ENCODE measurements at regions not wholly inside any gene's neighbourhood (a gene's known extent, or its start where the extent isn't known, plus 50 kb on each side); places are given as distances from the start of the nearest gene placed in this dataset.
"Not testable (repeated sequence)": the region's sequence is repeated elsewhere in the genome, so short reads cannot be mapped to it uniquely, and the experiment has no call there.

DNA sequence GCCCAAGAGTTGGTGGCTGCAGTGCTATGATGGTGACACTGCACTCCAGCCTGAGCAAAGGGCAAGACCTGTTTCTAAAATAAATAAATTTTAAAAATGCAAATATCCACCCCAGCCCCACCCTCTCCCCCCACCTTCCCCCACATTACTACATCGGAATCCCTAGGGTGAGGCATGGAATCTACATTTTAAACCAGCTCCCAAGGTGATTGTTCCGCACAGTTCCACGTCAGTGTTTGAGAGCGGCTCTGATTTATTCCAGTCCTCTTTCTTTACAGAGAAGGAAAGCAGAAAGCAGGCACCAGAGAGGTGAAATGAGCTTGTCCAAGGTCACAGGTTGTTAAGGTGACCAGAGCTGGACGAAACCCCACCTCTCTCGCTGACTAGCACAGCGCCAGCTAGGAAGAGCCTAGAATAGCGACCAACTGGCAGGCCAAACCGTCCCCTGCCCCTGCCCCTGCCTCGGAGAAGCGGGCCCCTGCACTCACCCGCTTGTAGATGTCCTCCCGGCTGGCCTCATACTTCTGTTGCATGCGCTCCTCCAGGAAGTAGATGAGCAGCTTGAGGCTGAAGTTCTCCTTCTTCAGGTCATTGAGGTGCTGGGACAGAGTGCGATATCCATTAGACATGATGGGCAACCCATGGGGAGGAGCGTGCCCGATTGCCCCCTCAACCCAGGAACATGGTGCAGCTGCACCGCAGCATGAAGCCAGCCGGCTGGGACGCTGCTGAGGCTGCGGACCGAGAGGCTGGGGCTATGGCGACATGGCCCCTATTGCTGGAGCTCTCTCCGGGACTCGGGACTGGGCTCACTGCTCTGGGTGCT lies 103.7 kb upstream of the NBPF26 start:
- H3K9me3 ChIP-seq (ENCODE audit: control insufficient read depth, insufficient read depth, low read depth, low read length); BruUV-seq (replicated peaks); H3K27ac ChIP-seq (ENCODE audit: low read length); CTCF ChIA-PET; H3K4me3 ChIP-seq (ENCODE audit: low read depth in 2 of 2, low read length in 2 of 2); DNase-seq (ENCODE audit: low read depth, low spot score); POLR2A ChIA-PET; H3K27me3 ChIP-seq (ENCODE audit: control insufficient read depth, insufficient read depth, low read length); intact Hi-C loops (cut with micrococcal nuclease; ENCODE audit: unreplicated experiment); H3K36me3 ChIP-seq (ENCODE audit: control insufficient read depth, insufficient read depth, low read length); in situ Hi-C loops (cut with HindIII; ENCODE audit: low pct_unique_long_range_greater_than_20kb, low sequenced_read_pairs); H3K4me1 ChIP-seq (ENCODE audit: control insufficient read depth, insufficient read depth, low read length); ATAC-seq: not testable (repeated sequence)

DNA sequence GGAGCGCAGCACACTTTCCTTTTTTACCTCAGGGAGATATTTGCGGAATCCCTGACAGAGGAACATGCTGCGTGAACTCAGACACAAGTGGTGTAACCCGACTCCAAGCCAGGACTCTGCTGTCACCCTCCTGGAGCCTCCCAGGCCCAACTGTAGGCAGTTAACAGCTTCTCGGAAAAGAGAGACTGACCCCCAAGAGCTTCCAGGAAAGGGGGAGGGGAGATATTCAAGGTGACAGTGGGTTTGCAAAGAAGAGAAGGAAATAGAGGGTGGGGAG lies 103.1 kb upstream of the NBPF26 start:
- in situ Hi-C loops (cut with HindIII; ENCODE audit: low pct_unique_long_range_greater_than_20kb, low sequenced_read_pairs); intact Hi-C loops (cut with micrococcal nuclease; ENCODE audit: unreplicated experiment); H3K27me3 ChIP-seq (ENCODE audit: control insufficient read depth, insufficient read depth, low read length); DNase-seq (ENCODE audit: low read depth, low spot score); H3K4me1 ChIP-seq (ENCODE audit: control insufficient read depth, insufficient read depth, low read length); BruUV-seq (replicated peaks); ATAC-seq; POLR2A ChIA-PET; H3K27ac ChIP-seq (ENCODE audit: low read length); CTCF ChIA-PET; H3K36me3 ChIP-seq (ENCODE audit: control insufficient read depth, insufficient read depth, low read length); H3K4me3 ChIP-seq (ENCODE audit: low read depth in 2 of 2, low read length in 2 of 2); H3K9me3 ChIP-seq (ENCODE audit: control insufficient read depth, insufficient read depth, low read depth, low read length): not testable (repeated sequence)

DNA sequence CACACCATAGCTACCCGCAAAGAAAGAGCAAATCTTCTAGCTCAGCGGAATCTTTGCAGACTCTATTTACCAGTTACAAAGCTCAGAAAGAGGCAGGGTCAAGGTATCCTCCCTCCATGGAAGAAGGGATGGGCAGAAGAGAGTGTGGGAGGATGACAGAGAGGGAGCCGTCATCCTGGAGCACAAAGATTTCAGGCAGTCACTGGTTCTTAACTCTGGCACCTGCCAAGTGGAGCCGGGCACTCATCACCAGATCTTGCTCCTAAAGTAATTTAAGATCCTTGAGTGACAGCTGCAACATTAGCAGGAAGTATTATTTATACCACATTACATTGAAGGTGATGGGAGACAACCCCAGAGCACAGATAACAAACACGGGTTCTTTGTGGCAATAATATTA lies 102.5 kb upstream of the NBPF26 start:
- H3K27ac ChIP-seq (ENCODE audit: low read length); H3K4me1 ChIP-seq (ENCODE audit: control insufficient read depth, insufficient read depth, low read length); POLR2A ChIA-PET; DNase-seq (ENCODE audit: low read depth, low spot score); BruUV-seq (replicated peaks); in situ Hi-C loops (cut with HindIII; ENCODE audit: low pct_unique_long_range_greater_than_20kb, low sequenced_read_pairs); H3K4me3 ChIP-seq (ENCODE audit: low read depth in 2 of 2, low read length in 2 of 2); H3K27me3 ChIP-seq (ENCODE audit: control insufficient read depth, insufficient read depth, low read length); ATAC-seq; CTCF ChIA-PET; intact Hi-C loops (cut with micrococcal nuclease; ENCODE audit: unreplicated experiment); H3K36me3 ChIP-seq (ENCODE audit: control insufficient read depth, insufficient read depth, low read length); H3K9me3 ChIP-seq (ENCODE audit: control insufficient read depth, insufficient read depth, low read depth, low read length): not testable (repeated sequence)

DNA sequence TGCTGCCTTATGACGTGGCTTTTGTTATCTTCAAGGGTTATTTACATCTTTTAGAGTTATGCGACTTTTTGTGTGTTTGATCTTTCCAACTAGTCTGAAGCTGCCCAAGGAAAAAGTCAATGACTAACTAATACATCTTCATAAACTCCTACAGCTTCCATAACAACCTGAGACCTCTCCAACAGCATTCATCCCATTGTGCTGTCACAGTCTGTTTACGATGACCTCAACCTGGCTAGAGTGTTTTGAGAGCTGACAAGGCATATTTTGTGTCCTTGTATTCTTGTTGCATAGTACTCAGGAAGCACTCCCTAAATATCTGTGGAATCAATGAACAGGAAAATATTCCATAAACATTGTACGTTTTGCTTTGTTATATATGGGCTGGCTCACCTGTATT lies 100.2 kb upstream of the NBPF26 start:
- H3K27ac ChIP-seq (ENCODE audit: low read length); H3K4me3 ChIP-seq (ENCODE audit: low read depth in 2 of 2, low read length in 2 of 2); H3K9me3 ChIP-seq (ENCODE audit: control insufficient read depth, insufficient read depth, low read depth, low read length); in situ Hi-C loops (cut with HindIII; ENCODE audit: low pct_unique_long_range_greater_than_20kb, low sequenced_read_pairs); POLR2A ChIA-PET; H3K27me3 ChIP-seq (ENCODE audit: control insufficient read depth, insufficient read depth, low read length); ATAC-seq; DNase-seq (ENCODE audit: low read depth, low spot score); intact Hi-C loops (cut with micrococcal nuclease; ENCODE audit: unreplicated experiment); H3K36me3 ChIP-seq (ENCODE audit: control insufficient read depth, insufficient read depth, low read length); BruUV-seq (replicated peaks); CTCF ChIA-PET; H3K4me1 ChIP-seq (ENCODE audit: control insufficient read depth, insufficient read depth, low read length): not testable (repeated sequence)

DNA sequence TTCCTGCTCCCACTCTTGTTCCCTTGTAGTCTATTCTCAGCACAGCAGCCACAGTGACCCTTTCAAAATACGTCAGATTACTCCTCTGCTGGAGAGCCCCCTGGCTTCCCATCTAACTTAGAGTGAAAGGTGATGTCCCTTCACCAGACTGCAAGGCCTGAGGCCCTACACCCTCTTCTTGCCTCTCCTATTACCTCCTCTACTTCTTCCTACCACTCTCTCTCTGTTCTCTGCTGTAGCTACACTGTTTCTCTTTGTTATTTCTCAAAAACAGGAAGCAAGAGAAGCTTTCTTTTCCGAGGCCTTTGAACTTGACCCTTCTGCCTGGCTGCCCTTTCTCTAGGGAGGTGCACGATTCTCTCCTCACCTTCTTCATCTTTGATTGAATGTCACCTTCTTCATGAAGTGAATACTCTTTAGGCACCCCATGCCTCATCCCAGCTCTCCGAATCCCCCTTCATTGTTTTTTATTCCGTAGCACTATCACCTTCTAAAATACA lies 99.1 kb upstream of the NBPF26 start:
- ATAC-seq; in situ Hi-C loops (cut with HindIII; ENCODE audit: low pct_unique_long_range_greater_than_20kb, low sequenced_read_pairs); DNase-seq (ENCODE audit: low read depth, low spot score); H3K27ac ChIP-seq (ENCODE audit: low read length); CTCF ChIA-PET; H3K4me3 ChIP-seq (ENCODE audit: low read depth in 2 of 2, low read length in 2 of 2); H3K9me3 ChIP-seq (ENCODE audit: control insufficient read depth, insufficient read depth, low read depth, low read length); H3K4me1 ChIP-seq (ENCODE audit: control insufficient read depth, insufficient read depth, low read length); POLR2A ChIA-PET; H3K27me3 ChIP-seq (ENCODE audit: control insufficient read depth, insufficient read depth, low read length); intact Hi-C loops (cut with micrococcal nuclease; ENCODE audit: unreplicated experiment); BruUV-seq (replicated peaks); H3K36me3 ChIP-seq (ENCODE audit: control insufficient read depth, insufficient read depth, low read length): not testable (repeated sequence)

DNA sequence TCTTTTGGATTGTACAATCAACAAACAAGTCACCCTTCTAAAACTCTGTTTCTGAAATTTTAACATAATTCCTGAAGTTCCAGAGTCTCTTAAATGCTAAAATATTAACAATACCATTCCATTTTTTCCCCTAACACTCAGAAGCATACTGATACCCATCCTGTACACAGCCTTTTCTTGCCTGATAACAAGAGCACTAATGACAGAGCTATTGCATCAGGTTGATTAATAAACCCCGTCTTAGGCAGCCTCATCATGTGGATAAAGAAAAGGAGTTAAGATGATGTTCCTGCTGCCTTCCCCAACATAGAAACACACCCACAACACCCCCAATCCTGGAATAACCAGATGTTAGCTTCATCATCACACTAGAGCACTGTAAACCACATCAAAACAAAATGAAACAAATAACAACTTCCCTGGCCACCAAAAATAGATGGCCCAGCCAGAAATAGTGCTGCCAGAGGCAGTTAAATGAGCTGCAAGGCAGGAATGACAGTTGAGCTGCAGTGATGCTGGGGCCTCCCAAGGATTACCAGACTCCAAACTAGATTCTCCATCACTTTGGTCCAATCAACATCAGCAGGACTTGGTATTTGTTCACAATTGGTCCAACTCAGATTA lies 93.8 kb upstream of the NBPF26 start:
- in situ Hi-C loops (cut with HindIII; ENCODE audit: low pct_unique_long_range_greater_than_20kb, low sequenced_read_pairs); POLR2A ChIA-PET; BruUV-seq (replicated peaks); H3K36me3 ChIP-seq (ENCODE audit: control insufficient read depth, insufficient read depth, low read length); H3K27ac ChIP-seq (ENCODE audit: low read length); DNase-seq (ENCODE audit: low read depth, low spot score); H3K9me3 ChIP-seq (ENCODE audit: control insufficient read depth, insufficient read depth, low read depth, low read length); H3K4me1 ChIP-seq (ENCODE audit: control insufficient read depth, insufficient read depth, low read length); H3K4me3 ChIP-seq (ENCODE audit: low read depth in 2 of 2, low read length in 2 of 2); H3K27me3 ChIP-seq (ENCODE audit: control insufficient read depth, insufficient read depth, low read length); intact Hi-C loops (cut with micrococcal nuclease; ENCODE audit: unreplicated experiment); ATAC-seq; CTCF ChIA-PET: not testable (repeated sequence)

DNA sequence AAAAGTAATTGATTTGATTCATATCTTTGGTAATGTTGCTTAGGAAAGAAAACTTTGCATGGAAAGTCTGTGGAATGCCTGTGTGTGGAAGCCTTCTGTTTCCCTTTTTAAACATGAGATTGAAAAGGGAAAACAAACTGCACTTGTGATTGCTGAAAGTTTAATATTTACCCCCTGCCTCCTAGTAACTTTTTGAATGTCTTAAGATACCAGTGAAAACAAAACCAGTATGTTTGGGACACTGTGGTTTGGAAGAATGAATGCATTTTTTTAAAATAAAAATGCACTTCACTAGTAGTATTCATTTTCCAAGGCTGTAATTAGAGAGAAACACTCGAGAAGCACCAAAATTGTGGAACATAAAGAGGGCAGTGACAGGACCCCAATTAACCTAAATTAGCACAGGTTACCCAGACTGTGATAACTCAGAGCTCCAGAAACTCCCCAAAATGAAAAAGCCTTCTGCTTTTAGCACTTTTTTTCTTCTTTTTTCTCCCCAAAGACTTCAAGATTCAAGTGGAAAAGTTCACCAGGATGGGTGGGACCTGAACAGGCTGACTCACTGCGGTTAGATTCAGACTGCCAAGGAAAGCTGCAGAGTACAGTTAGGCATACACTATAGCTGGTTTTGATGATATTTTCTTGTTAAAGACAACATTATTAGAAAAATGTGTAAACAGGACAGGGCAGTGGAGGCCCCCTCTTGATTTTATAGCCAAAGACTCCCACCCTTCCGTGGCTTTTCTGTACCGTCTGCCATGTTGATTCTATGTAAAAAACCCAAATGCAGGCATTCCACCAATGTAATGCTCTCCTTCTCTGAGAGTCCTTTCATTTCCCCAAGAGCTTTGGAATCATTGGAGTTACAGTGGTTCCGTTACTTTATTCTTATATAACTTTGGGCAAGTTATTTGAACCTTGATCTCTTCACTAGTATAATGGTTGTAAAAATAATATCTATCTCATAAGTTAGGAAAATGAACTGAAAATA lies 88.6 kb upstream of the NBPF26 start:
- DNase-seq (ENCODE audit: low read depth, low spot score); H3K27me3 ChIP-seq (ENCODE audit: control insufficient read depth, insufficient read depth, low read length); CTCF ChIA-PET; in situ Hi-C loops (cut with HindIII; ENCODE audit: low pct_unique_long_range_greater_than_20kb, low sequenced_read_pairs); BruUV-seq (replicated peaks); H3K4me3 ChIP-seq (ENCODE audit: low read depth in 2 of 2, low read length in 2 of 2); POLR2A ChIA-PET; H3K4me1 ChIP-seq (ENCODE audit: control insufficient read depth, insufficient read depth, low read length); H3K27ac ChIP-seq (ENCODE audit: low read length); H3K9me3 ChIP-seq (ENCODE audit: control insufficient read depth, insufficient read depth, low read depth, low read length); H3K36me3 ChIP-seq (ENCODE audit: control insufficient read depth, insufficient read depth, low read length); intact Hi-C loops (cut with micrococcal nuclease; ENCODE audit: unreplicated experiment): not testable (repeated sequence)
- ATAC-seq, result peak; percentile 75; the same call in 1 of the 2 replicates

Data from Panc1 (cell line).